Adrenal gland (tissue), 5 donors: ENCODE measurements at regions not wholly inside any gene's neighbourhood (a gene's known extent, or its start where the extent isn't known, plus 50 kb on each side); places are given as distances from the start of the nearest gene placed in this dataset.

Source experiments
- CTCF ChIP-seq, 6 experiments: fragments of 450-650 bp in 4 of 6; fragments of 200-600 bp in 2 of 6; sonication (generic) in 1 of 6; IDR thresholded peaks; 1 replicate in 5 of 6; 2 replicates in 1 of 6; pipeline versions ENCODE4 v1.5.1 to v1.8.0; 2016 to 2021; ENCODE audit warnings: antibody characterized with exemption in 6 of 6, mild to moderate bottlenecking in 2 of 6, moderate library complexity in 1 of 6
- POLR2A ChIP-seq, 2 donors: fragments of 450-650 bp; IDR thresholded peaks; one replicate each; pipeline ENCODE4 v1.6.1; 2017; ENCODE audit warnings: antibody characterized with exemption in 2 of 2, mild to moderate bottlenecking in 2 of 2, moderate library complexity in 1 of 2
- donor health status: DM: no; HTN: no; CAD: no.

- no peak for TF ChIP-seq CTCF (IDR thresholded peaks at IDR 0.05)
- TF ChIP-seq POLR2A (IDR thresholded peaks at IDR 0.05), result no peak
Observed at GRCh38 chr13:87944038-87944437, 272.9 kb downstream of the SLITRK5 start.
